A673 (cell line): ENCODE measurements at regions not wholly inside any gene's neighbourhood (a gene's known extent, or its start where the extent isn't known, plus 50 kb on each side); places are given as distances from the start of the nearest gene placed in this dataset.

ENCODE experiments used
- BruUV-seq: library from RNA; stranded (reverse); fragments of 400-500 nt; replicated peaks from 2 replicates; lab custom pipeline; 2021; lab: Mats Ljungman, UMichigan
- CTCF ChIA-PET: fragments of 300-600 bp; sonication (Branson Sonifier 250); formaldehyde crosslinking; loops from one replicate; lab custom pipeline; 2022; ENCODE audit warnings: antibody characterized with exemption; lab: Charles Lee
- POLR2A ChIA-PET: fragments of 300-600 bp; sonication (Branson Sonifier 250); formaldehyde crosslinking; loops from one replicate; lab custom pipeline; 2022; ENCODE audit warnings: antibody characterized with exemption; ENCODE audit not compliant: low non-redundant PET; lab: Charles Lee
- DNase-seq: peaks from one replicate; pipeline ENCODE4 v3.0.0-alpha.2; 2015; ENCODE audit warnings: low spot score
- H3K27ac ChIP-seq: fragments of 200-600 bp; sonication (generic); 2 replicates; pipeline ENCODE4 v1.5.1; 2016; ENCODE audit warnings: mixed run types, low read depth, mild to moderate bottlenecking, mixed read lengths, antibody characterized with exemption, low read length; ENCODE audit not compliant: poor library complexity, severe bottlenecking
- H3K27me3 ChIP-seq: fragments of 200-600 bp; sonication (generic); replicated peaks from 2 replicates; pipeline ENCODE4 v1.6.1; 2017; ENCODE audit warnings: mixed run types, low read depth, mild to moderate bottlenecking, mixed read lengths, antibody characterized with exemption, low read length; ENCODE audit not compliant: insufficient read depth, poor library complexity
- H3K36me3 ChIP-seq: fragments of 200-600 bp; sonication (generic); 2 replicates; pipeline ENCODE4 v1.6.1; 2016; ENCODE audit warnings: mixed run types, mild to moderate bottlenecking, mixed read lengths, antibody characterized with exemption, low read length; ENCODE audit not compliant: insufficient read depth, poor library complexity, severe bottlenecking
- H3K4me1 ChIP-seq: fragments of 200-600 bp; sonication (generic); 2 replicates; pipeline ENCODE4 v1.6.1; 2017; ENCODE audit warnings: mixed run types, mild to moderate bottlenecking, mixed read lengths, antibody characterized with exemption, low read length; ENCODE audit not compliant: insufficient read depth, poor library complexity, severe bottlenecking
- H3K4me3 ChIP-seq: fragments of 200-600 bp; sonication (generic); 2 replicates; pipeline ENCODE4 v1.5.1; 2016; ENCODE audit warnings: low read depth, mixed run types, mild to moderate bottlenecking, mixed read lengths, low read length; ENCODE audit not compliant: poor library complexity, severe bottlenecking
- H3K9me3 ChIP-seq: fragments of 200-600 bp; sonication (generic); 2 replicates; pipeline ENCODE4 v1.6.1; 2016; ENCODE audit warnings: mixed run types, low read depth, mild to moderate bottlenecking, mixed read lengths, antibody characterized with exemption, low read length; ENCODE audit not compliant: poor library complexity, severe bottlenecking
- CTCF ChIP-seq: fragments of 300-800, 200-600 bp; sonication (generic); conservative IDR thresholded peaks from 2 replicates; pipeline ENCODE4 v1.5.1; 2017; ENCODE audit warnings: low read depth, mild to moderate bottlenecking, antibody characterized with exemption, low read length, moderate library complexity, mixed read lengths
- EZH2 ChIP-seq: fragments of 200-600 bp; sonication (generic); IDR thresholded peaks from 2 replicates; pipeline ENCODE4 v1.6.1; 2017; ENCODE audit warnings: borderline replicate concordance, low read depth, mild to moderate bottlenecking, mixed read lengths, antibody characterized with exemption, low read length; ENCODE audit not compliant: poor library complexity, severe bottlenecking
- intact Hi-C: fragments of 100-400 bp; cut with micrococcal nuclease; formaldehyde crosslinking; loops from one replicate; pipeline ENCODE4 v1.10.0; 2022; ENCODE audit not compliant: unreplicated experiment

GRCh38 chr1:184152974-184153373 lies 101.4 kb downstream of the TSEN15 start:
- peak overlapping the region; percentile 96 for H3K27ac ChIP-seq

GRCh38 chr1:184153731-184154130 lies 102.2 kb downstream of the TSEN15 start:
- no peak for TF ChIP-seq EZH2
- TF ChIP-seq CTCF = no peak
- no peak overlapping the region for H3K4me3 ChIP-seq
- no peaks in the 10 kb centered on the region for H3K9me3 ChIP-seq
- no peaks in the 10 kb centered on the region for H3K36me3 ChIP-seq
- no TSS peak for BruUV-seq
- H3K4me1 ChIP-seq = peaks cover 79% of the 10 kb centered on the region
- intact Hi-C loops = loop anchor here (2.0 to 10.0 kb wide), 3 partner anchors 65 to 231 kb away; partner anchors contain the start of gene C1orf21
- no peaks in the 10 kb centered on the region for H3K27me3 ChIP-seq
- ChIA-PET CTCF (interaction anchor here (1.1 kb wide), 1 partner anchor 510 kb away, joined by 3 read pairs; no protein-coding TSS in a partner anchor), POLR2A (interaction anchor here (0.6 kb wide), 1 partner anchor 180 kb away, joined by 3 read pairs; no protein-coding TSS in a partner anchor)
- H3K27ac ChIP-seq = peak overlapping the region; percentile 96
- DNase-seq = peak; percentile 25

More at GRCh38 chr1:184152974-184153373, 101.4 kb downstream of the TSEN15 start:
- peak overlapping the region; percentile 41 for H3K4me3 ChIP-seq
- CTCF ChIA-PET = interaction anchor here (0.6 to 1.1 kb wide), 3 partner anchors 77 to 511 kb away, joined by 3 read pairs; no protein-coding TSS in a partner anchor
- BruUV-seq = TSS peak; percentile 96
- H3K9me3 ChIP-seq = no peaks in the 10 kb centered on the region
- H3K4me1 ChIP-seq = peaks cover 80% of the 10 kb centered on the region
- H3K36me3 ChIP-seq = no peaks in the 10 kb centered on the region
- no peak for DNase-seq
- POLR2A ChIA-PET = interaction anchor here (0.6 to 0.7 kb wide), 3 partner anchors 181 to 217 kb away, joined by 3 to 5 read pairs (median 3); no protein-coding TSS in a partner anchor
- intact Hi-C loops = loop anchor here (1.0 to 10.0 kb wide), 4 partner anchors 66 to 374 kb away; partner anchors contain the start of gene C1orf21
- no peak for TF ChIP-seq EZH2
- TF ChIP-seq CTCF = no peak
- no peaks in the 10 kb centered on the region for H3K27me3 ChIP-seq

- no peak overlapping the region for H3K4me3 ChIP-seq
- ChIA-PET CTCF (no interaction called here), POLR2A (no interaction called here)
- H3K27ac ChIP-seq = peak overlapping the region; percentile 96
- intact Hi-C loops = loop anchor here (10.0 kb wide), 1 partner anchor 228 kb away; the partner anchor contains the start of gene C1orf21
- H3K36me3 ChIP-seq = no peaks in the 10 kb centered on the region
- H3K27me3 ChIP-seq = no peaks in the 10 kb centered on the region
- no peaks in the 10 kb centered on the region for H3K9me3 ChIP-seq
- no peak for TF ChIP-seq EZH2
- TF ChIP-seq CTCF = no peak
- no peak for DNase-seq
- BruUV-seq = no TSS peak
- H3K4me1 ChIP-seq = peaks cover 65% of the 10 kb centered on the region
Measured at GRCh38 chr1:184156521-184157393, 105.2 kb downstream of the TSEN15 start.
